ENCODE measurements at regions not wholly inside any gene's neighbourhood (a gene's known extent, or its start where the extent isn't known, plus 50 kb on each side); places are given as distances from the start of the nearest gene placed in this dataset.

DNA sequence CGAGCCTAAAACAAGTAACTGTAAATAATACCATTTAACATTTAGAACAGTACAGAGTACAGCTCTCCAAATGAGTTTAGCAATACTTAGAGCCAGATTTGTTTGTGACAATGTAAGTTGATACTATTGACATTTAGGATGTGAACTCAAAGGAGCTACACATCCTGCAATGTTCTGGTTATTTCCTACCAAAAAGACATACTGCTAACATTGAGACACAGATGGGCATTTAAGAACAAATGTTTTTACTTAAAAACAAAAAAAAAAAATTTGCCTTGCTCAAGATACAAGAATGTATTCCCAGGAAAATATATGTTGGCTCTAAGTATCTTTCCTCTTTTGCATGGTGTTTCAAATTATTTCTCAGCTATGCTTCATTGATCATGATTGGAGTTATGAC, 1464.8 kb upstream of the PRMT6 start:
- no peak overlapping the region for H3K4me3 ChIP-seq (replicated peaks in 1 of 3; ENCODE audit: insufficient read depth in 1 of 3, low read depth in 2 of 3, low read length in 3 of 3)
- 0 out of 2 replicates have a peak, but pooled peaks cover 5% of the 10 kb centered on the region for H3K9me3 ChIP-seq (ENCODE audit: low read length)
- H4K20me1 ChIP-seq (ENCODE audit: insufficient read depth, low read length): no peaks in the 10 kb centered on the region
- no peak overlapping the region for H3K9ac ChIP-seq (ENCODE audit: insufficient read depth, low read depth, low read length)
- intact Hi-C loops (cut with micrococcal nuclease; ENCODE audit: unreplicated experiment): no loop called here
- no TSS peak for BruUV-seq (replicated peaks)
- DNase-seq (ENCODE audit: low spot score): no peak
- no peaks in the 10 kb centered on the region for H3K27me3 ChIP-seq (ENCODE audit: control insufficient read depth in 1 of 2, insufficient read depth in 2 of 2, low read length in 2 of 2)
- H3K27ac ChIP-seq (ENCODE audit: extremely low read length, insufficient read depth, low read length): no peak overlapping the region
- in situ Hi-C loops (cut with HindIII; ENCODE audit: extremely low pct_ligation_motif_present, low pct_unique_long_range_greater_than_20kb): no loop called here
- FAIRE-seq: no peak
- no peaks in the 10 kb centered on the region for H3K4me1 ChIP-seq (ENCODE audit: insufficient read depth, low read length)
- TF ChIP-seq, protein P1, sequence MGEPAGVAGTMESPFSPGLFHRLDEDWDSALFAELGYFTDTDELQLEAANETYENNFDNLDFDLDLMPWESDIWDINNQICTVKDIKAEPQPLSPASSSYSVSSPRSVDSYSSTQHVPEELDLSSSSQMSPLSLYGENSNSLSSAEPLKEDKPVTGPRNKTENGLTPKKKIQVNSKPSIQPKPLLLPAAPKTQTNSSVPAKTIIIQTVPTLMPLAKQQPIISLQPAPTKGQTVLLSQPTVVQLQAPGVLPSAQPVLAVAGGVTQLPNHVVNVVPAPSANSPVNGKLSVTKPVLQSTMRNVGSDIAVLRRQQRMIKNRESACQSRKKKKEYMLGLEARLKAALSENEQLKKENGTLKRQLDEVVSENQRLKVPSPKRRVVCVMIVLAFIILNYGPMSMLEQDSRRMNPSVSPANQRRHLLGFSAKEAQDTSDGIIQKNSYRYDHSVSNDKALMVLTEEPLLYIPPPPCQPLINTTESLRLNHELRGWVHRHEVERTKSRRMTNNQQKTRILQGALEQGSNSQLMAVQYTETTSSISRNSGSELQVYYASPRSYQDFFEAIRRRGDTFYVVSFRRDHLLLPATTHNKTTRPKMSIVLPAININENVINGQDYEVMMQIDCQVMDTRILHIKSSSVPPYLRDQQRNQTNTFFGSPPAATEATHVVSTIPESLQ (CRISPR knock-in tag; conservative IDR thresholded peaks at IDR 0.05): no peak
- no peak for TF ChIP-seq MTF2 (CRISPR knock-in tag; IDR thresholded peaks at IDR 0.05; ENCODE audit: borderline replicate concordance)
- no peak for TF ChIP-seq ATM (IDR thresholded peaks at IDR 0.05; ENCODE audit: borderline replicate concordance)
- TF ChIP-seq ZFYVE20 (CRISPR knock-in tag; IDR thresholded peaks at IDR 0.05; ENCODE audit: borderline replicate concordance, low read depth): no peak
- no peak for TF ChIP-seq MAFF (IDR thresholded peaks at IDR 0.05; ENCODE audit: low read depth, low read length)
- TF ChIP-seq KLF11 (CRISPR knock-in tag; IDR thresholded peaks at IDR 0.05): no peak
- no peak for TF ChIP-seq ZNF670 (CRISPR knock-in tag; IDR thresholded peaks at IDR 0.05; ENCODE audit: borderline replicate concordance)
- peak; percentile 48; the same call in 1 of the 2 replicates for TF ChIP-seq SIX1 (CRISPR knock-in tag; IDR thresholded peaks at IDR 0.05; ENCODE audit: borderline replicate concordance)
- TF ChIP-seq, protein P2, sequence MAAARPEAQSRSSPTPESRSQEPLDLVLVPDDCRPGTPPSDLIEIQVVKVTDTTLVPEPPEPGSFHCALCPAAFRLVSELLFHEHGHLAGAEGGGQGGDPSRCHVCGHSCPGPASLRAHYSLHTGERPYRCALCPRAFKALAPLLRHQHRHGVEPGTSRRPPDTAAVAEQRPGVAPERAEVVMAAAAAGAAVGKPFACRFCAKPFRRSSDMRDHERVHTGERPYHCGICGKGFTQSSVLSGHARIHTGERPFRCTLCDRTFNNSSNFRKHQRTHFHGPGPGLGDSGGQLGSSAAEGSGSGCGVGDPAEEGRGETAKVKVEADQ (CRISPR knock-in tag; IDR thresholded peaks at IDR 0.05; ENCODE audit: borderline replicate concordance): no peak
- H3K79me2 ChIP-seq (ENCODE audit: insufficient read depth, low read length): no peaks in the 10 kb centered on the region
- no peak overlapping the region for H3K4me2 ChIP-seq (ENCODE audit: low read depth, low read length)
- no peaks in the 10 kb centered on the region for H3K36me3 ChIP-seq (replicated peaks in 1 of 2; ENCODE audit: control insufficient read depth in 1 of 2, insufficient read depth in 2 of 2, low read length in 2 of 2)
- no peak overlapping the region for H2AFZ ChIP-seq (ENCODE audit: low read length)
- 0% methylated on average over 1 of the region's 1 CpG for WGBS (ENCODE audit: low lambda C conversion rate)
- no peak for ATAC-seq
- ChIA-PET POLR2A (no interaction called here), CTCF (ENCODE audit: low intra/inter-chr PET ratio, low total read pairs) (no interaction called here)
